Stimulated activated CD4-positive, alpha-beta T cell treated with anti-CD3 and anti-CD28 coated beads, TNF-alpha, amount 100 ng/mL, for 4 hours (primary cell): ENCODE measurements at regions not wholly inside any gene's neighbourhood (a gene's known extent, or its start where the extent isn't known, plus 50 kb on each side); places are given as distances from the start of the nearest gene placed in this dataset.
"Not testable (repeated sequence)": the region's sequence is repeated elsewhere in the genome, so short reads cannot be mapped to it uniquely, and the experiment has no call there.

Source experiments
- DNase-seq, 3 experiments: peaks; one replicate each; pipeline ENCODE4 v3.0.0-alpha.2; 2020; ENCODE audit warnings: low read depth in 3 of 3

GRCh38 chr1:173257805-173258204 lies 50.7 kb upstream of the TNFSF4 start:
- no peak for DNase-seq

DNA sequence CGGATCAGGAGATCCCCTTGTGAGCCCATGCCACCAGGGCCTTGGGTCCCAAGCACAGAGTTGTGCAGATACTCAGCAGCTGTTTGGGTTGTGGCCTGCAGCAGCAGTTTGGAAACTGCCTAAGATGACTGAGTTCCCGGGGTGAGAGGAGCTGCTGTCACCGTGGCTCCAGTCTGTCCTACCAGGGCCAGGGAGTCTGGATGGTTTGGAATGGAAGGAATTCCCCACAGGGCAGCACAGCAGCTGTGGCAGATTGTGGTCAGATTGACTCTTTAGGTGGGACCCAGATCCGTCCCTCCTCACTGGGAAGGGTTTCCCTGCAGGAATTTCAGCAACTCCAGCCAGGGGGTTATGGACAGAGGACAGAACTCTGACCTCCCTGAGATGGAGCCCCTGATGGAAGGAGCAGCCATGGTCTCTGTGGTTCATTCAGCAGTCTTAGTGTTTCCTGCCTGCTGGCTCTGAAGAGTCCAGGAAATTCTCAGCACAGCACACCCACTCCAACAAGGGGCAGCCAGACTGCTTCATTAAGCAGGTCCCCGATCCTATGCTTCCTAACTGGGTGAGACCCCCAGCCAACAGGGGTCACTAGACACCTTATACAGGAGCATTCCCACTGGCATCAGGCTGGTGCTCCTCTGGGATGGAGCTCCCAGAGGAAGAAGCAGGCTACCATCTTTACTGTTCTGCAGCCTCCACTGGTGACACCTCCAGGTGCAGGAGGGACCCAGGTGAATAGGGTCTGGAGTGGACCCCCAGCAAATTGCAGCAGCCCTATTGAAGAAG lies 51.5 kb upstream of the TNFSF4 start:
- no peak for DNase-seq

DNA sequence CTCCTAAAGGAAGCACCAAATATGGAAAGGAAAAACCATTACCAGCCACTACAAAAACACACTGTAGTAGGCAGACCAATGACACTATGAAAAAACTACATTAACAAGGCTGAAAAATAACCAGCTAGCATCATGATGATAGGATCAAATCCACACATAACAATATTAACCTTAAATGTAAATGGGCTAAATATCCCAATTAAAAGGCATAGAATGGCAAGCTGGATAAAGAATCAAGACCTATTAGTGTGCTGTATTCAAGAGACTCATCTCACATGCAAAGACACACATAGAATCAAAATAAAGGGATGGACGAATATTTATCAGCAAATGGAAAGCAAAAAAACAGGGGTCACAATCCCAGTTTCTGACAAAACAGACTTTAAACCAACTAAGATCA lies 53.2 kb upstream of the TNFSF4 start:
- DNase-seq, result not testable (repeated sequence)

DNA sequence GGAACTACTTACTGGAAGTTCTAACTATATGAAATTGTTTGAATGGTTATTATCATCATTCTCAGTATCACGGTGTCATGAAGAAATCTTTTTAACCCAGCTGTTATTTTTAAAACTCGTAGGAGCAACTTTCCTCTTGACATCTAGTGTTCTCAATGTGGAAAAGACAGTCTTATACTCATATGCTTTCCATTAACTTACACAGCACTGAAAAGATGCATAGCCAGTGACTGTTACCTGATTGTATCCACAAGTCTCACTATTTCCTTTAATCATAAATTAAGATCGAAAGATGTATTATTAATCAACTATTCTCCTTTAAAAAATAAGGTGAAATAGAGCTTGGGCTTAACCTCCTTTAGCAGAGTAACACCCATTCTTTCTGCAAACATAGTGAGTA lies 59.7 kb upstream of the TNFSF4 start:
- DNase-seq, result no peak

DNA sequence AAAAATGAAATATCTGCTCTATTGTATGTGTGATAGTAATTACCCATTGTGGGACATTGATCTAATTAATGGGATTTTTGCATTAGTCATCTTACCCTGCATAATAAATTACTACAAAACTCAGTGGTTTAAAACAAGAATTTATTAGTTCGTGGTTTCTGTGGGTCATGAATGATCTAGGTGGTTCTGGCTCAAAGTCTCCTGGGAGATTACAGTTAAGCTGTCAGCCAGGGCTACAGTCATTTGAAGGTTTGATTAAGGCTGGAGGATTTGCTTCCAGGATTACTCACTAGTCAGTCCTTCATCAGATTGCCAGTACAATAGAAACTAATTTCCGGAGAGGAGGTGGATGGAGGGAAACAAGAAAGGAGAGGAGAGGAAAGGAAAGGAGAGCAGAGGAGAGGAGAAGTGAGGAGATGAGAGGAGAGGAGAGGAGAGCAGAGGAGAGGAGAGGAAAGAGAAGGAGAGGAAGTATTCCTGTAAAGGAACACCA lies 60.4 kb upstream of the TNFSF4 start:
- DNase-seq, result no peak

DNA sequence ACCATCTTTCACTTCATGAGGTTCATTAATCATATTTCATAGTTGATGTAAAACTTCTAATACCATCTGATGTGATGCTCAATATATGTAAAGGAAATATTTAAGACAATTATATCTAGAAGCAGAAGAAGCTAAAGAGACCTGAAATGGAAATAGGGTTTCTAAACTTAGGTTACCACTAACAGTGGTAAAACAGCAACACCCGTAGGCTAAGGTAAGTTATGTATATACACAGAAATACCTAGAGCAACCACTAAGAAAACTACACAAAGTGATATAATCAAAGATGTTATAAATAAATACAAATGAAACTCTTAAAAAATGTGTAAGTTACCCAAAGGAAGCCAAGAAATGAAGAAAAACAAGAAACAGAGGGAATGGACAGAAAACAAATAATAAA lies 61.1 kb upstream of the TNFSF4 start:
- no peak for DNase-seq

- DNase-seq, result no peak
These were observed 61.7 kb upstream of the TNFSF4 start for GRCh38 chr1:173268786-173269277.

- DNase-seq, result no peak
These were observed 62.5 kb upstream of the TNFSF4 start for GRCh38 chr1:173269490-173270230.

GRCh38 chr1:173270243-173270642 lies 63.1 kb upstream of the TNFSF4 start:
- DNase-seq, result no peak

DNA sequence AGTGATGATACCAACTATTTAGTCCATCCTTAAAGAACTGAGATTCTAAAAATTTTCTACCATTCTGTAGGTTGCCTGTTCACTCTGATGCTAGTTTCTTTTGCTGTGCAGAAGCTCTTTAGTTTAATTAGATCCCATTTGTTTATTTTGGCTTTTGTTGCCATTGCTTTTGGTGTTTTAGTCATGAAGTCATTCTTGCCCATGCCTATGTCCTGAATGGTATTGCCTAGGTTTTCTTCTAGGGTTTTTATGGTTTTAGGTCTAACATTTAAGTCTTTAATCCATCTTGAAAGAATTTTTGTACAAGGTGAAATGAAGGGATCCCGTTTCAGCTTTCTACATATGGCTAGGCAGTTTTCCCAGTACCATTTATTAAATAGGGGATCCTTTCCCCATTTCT lies 63.9 kb upstream of the TNFSF4 start:
- DNase-seq, result not testable (repeated sequence)

DNA sequence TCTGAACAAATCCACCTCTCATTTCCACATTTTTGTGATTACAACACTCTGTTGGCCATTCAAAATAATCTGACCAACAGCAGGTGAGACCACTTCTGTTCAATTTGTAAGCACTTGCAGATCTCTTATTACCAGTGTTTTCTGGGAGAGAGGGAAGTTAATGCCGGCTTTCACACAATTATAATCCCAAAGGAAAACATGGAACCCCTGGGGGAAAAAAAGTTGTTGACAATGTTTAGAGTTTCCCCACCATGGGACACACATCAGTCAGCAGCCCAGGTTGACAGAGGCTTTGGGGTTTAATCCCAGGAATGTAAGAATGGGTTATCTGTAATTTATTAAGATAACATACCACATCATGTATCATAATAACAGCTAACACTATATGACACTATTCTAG lies 68.4 kb upstream of the TNFSF4 start:
- DNase-seq, result no peak

- DNase-seq, result no peak
These were observed 70.0 kb upstream of the TNFSF4 start for GRCh38 chr1:173276922-173277800.

DNA sequence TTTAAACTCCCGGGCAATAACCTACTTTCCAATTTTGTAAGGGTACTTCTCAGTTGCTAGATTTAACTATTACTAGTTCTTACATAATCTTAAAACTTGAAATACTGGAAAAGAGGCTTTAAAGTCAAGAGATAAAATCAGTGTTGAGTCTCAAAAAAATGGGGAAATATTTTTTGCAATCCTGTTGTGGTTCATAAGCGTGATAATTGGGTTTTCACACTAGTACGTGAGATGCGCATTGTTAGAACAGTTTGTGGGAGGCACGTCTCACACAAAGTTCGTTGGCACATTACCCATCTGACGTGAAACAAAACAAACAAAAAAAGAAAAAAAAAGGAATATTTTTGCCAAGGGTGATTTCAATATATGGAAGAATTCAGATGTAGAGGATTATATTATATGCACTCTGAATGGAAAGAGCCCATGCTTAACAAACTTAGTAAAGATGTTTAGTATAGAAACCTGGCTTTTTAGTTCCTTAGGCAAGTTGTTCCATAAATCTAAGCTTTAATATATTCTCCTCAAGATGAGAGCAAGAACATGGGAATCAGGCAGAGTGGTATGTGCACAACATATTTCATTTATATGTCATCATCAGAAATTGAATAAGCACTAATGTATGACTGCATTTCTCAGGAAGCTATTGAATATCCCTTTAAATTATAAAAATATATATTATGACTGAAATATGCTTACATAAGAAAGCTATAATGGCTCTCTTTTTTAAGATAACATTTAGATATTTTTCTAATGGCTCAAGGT lies 73.9 kb upstream of the TNFSF4 start:
- no peak for DNase-seq

DNA sequence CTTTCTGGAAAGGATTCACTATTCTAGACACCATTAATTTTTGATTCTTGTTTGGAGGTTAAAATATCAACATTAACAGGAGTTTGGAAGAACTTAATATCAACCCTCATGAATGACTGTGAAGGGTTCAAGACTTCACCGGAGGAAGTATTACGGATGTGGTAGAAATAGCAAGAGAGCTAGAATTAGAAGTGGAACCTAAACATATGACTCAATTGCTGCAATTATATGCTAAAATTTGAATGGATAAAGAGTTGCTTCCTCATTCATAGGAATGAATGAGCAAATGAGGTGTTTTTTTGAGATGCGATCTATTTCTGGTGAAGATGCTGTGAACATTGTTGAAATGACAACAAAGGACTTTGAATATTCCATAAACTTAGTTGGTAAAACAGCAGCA lies 77.9 kb upstream of the TNFSF4 start:
- DNase-seq, result no peak

- DNase-seq, result no peak
These were observed 80.7 kb upstream of the TNFSF4 start for GRCh38 chr1:173287785-173288184.

DNA sequence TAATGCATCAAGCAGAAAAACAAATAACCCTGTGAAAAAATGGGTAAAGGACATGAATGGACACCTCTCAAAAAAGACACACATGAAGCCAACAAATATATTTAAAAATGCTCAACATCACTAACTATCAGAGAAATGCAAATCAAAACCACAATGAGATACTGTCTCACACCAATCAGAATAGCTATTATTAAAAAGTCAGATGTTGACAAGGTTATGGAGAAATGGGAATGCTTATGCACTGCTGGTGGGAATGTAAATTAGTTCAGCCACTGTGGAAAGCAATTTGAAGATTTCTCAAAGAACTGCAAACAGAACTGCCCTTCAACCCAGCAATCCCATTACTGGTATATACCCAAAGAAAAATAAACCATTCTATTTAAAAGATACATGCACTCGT lies 86.6 kb upstream of the TNFSF4 start:
- DNase-seq, result no peak

GRCh38 chr1:173294843-173295242 lies 87.7 kb upstream of the TNFSF4 start:
- DNase-seq, result no peak

GRCh38 chr1:173295391-173295790 lies 88.3 kb upstream of the TNFSF4 start:
- DNase-seq, result no peak

- DNase-seq, result no peak
These were observed 88.9 kb upstream of the TNFSF4 start for GRCh38 chr1:173295995-173296394.

- no peak for DNase-seq
These were observed 90.8 kb upstream of the TNFSF4 start for GRCh38 chr1:173297798-173298391.
